Activated effector memory CD4-positive, alpha-beta T cell treated with Interleukin-2 at 50 U/mL for 16 hours (primary cell): ENCODE measurements at regions not wholly inside any gene's neighbourhood (a gene's known extent, or its start where the extent isn't known, plus 50 kb on each side); places are given as distances from the start of the nearest gene placed in this dataset.
"Not testable (repeated sequence)": the region's sequence is repeated elsewhere in the genome, so short reads cannot be mapped to it uniquely, and the experiment has no call there.

Source experiments
- DNase-seq: peaks from one replicate; pipeline ENCODE4 v3.0.0-alpha.2; 2020

DNA sequence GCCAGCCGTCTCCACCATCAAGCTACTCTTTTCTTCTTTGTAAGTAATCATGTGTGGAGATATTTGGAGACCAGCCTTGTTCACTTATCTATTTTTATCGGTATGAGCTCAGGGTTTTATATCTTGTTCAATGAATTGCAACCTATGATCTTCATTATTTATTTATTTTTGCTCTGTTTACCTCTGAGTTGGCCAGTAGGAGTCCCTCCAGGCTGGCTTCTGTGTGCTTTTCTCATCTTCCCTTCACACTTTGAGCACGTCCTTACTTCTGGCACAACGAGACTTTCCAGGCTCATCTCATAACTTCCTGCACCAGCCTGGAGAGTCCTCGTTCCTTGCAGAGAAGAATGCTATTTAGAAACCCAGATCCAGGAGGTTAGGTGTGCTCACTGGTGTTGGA, 375.8 kb upstream of the PODXL start:
- DNase-seq, result no peak

DNA sequence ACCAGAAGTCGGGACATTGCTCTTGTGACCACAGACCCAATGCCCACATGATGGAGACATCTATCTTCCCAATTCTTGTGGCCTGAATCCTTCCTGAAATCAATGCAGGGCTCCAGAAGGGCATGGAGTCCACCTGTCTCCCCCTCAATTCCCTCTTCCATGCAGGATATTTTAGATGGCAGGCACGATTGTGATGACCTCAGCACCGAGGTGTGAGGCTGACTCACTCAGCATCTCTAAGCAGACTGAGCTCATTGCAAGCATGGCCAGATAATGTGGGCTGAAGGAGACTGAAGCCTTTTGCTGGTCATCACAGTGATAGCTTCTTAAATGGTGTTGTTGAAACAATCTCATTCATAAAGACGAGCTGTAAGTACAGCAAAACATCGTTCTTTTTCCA, 374.9 kb upstream of the PODXL start:
- DNase-seq, result no peak

DNA sequence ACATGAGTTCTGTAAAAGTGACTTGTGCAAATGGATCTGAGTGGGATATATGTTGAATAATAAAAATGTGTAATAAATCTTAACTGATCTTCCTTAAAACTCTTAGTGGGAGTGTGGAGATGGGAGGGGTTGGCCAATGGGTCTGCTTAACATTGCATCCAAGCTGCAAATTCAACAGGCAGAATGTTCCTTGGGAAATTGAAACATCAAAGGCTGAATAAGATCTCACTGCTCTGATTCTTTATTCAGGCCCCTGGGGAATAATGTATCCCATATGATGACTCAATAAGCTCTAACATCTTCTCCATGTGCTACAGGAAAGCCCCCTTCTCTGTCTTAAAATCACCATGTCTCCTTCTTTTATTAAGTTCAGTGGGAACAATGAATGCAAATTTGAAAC, 373.2 kb upstream of the PODXL start:
- no peak for DNase-seq

DNA sequence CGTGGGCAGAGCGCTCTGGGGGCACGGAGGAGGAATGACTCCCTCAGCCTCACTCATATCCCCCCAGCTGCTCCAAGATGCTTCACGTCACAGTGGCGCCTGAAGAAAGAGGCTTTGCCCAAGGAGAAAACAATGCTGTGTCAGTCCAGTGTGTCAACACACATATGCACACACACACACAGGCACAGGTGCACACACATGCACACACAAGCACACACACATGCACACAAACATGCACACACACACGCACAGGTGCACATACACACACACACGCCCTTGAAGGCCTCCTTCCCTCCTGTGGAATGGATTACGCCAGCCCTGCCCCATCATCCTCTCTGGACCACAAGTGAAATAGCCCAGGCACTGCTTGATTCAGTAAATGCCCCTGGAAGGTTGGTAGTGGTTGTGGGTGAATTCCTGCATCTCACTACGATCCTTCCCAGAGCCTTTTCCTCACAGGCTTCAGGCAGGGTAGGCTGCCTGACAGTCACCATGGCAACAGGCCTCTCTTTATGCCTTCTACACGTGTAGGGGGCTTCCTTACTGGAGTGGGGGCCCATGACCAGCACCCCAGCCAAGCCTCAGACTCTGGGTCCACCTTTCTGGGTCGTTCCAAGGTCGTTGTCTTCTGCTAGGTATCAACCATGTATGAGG, 371.5 kb upstream of the PODXL start:
- DNase-seq, result no peak

DNA sequence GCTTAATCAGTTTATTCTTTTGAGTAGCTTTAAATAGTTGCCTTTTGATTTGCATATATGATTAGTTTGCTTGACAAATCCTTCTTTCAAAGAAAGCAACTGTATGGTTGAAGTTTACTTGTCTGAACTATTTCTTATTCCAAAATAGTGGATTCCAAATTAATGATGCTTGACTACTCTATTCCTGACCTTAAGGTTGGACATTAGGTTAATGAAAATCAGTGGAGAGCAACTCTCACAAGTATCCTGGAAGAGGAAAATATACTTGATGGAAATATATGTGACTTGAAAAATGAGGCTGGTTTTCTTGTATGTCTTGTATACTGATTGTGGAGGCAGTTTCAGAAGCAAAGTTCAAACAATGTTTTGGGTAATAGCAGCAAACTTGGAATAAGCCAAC, 369.2 kb upstream of the PODXL start:
- no peak for DNase-seq

DNA sequence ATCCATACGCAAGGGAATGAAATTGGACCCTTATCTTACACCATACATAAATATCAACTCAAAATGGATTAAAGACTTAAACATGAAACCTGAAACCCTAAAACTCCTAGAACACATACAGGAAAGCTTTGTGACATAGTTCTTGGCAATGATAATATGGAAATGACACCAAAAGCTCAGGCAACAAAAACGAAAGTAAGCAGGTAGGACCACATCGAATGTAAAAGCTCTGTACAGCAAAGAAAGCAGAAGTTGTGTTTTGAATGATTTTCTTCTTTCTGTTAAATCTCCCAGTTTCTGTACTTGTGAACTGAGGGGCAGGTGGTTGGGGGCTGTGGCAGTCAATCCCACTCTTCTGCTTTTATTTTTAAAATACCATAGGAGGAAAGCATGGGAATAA, 368.4 kb upstream of the PODXL start:
- DNase-seq, result no peak

DNA sequence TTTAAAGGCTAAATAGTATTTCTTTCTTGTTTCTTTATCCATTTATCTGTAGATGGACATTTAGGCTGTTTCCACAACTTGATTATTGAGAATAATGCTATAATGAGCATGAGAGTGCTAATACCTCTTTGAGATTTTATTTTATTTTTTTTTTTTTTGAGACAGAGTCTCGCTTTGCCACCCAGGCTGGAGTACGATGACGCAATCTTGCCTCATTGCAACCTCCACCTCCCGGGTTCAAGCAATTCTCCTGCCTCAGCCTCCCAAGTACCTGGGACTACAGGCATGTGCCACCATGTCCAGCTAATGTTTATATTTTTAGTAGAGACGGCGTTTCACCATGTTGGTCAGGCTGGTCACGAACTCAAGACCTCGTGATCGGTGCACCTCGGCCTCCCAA, 366.5 kb upstream of the PODXL start:
- DNase-seq, result not testable (repeated sequence)

DNA sequence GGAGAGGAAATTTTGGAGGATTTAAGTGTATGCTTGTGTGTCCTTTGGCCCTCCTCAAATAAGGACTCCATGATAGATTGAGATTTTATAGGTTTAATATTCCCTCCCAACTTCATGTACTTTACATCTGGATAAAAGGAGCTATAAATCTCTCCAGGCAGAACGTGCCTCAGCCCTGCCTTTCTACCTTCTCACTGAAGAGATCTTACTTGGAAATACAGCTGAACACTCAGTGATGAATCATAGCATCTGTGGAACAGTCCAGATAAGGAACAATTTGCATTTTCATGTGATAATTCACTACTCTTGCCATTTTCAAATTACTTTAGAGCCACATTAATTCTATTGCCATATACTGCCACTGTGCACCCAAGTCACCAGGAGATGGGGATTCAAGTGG, 364.6 kb upstream of the PODXL start:
- DNase-seq, result no peak

DNA sequence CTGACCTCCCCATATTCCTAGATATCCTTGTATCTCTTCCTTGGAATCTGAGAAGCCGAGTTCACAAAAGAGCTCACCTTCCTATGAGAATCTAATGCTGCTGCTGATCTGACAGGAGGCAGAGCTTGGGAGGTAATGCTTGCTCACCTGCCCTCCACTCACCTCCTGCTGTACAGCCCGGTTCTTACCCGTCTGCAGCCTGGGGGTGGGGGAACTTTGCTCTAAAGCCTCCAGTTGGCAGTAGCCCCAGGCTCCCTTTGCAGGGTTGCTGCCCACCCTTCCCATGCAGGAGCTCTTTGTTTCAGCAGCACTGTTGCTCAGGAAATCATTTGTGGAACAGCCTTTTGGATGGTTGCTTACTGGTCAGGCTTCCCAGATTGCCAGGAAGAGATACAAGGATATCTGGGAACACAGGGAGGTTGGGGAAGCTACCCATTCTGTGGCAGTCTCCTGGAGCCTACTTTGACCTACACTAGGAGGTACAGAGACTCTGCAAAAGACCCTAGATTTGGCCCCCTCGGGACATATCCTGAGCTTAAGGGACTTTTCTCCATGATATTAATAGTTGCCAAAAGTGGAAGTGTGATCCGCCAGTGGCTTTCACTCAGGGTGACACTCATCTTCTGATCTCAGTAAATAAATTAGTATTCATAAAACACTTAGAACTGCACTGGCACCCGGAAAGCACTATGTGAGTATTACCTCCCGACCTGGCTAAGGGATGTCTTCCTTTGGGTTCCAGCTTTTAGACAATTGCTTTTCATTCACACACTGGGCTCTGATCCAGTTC, 363.7 kb upstream of the PODXL start:
- no peak for DNase-seq

DNA sequence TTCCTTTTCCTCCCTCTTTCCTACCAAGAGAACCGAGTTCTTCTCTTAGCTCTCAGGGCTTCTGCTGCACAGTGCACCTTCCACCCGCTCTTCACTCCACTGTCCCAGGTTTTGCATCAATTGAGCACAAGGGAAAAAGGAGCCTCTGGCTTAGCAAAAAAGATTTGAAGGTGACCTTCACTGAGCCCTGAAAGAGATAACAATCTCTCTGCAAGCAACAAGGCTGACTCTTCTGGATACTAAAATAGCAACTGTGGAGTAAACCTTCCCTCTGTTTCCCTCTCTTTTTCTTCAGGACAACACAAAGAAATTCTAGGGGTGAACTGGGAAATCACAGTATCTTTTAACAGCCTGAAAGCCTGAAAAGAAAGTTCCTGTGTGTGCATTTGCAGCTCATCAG, 354.7 kb upstream of the PODXL start:
- DNase-seq, result no peak

DNA sequence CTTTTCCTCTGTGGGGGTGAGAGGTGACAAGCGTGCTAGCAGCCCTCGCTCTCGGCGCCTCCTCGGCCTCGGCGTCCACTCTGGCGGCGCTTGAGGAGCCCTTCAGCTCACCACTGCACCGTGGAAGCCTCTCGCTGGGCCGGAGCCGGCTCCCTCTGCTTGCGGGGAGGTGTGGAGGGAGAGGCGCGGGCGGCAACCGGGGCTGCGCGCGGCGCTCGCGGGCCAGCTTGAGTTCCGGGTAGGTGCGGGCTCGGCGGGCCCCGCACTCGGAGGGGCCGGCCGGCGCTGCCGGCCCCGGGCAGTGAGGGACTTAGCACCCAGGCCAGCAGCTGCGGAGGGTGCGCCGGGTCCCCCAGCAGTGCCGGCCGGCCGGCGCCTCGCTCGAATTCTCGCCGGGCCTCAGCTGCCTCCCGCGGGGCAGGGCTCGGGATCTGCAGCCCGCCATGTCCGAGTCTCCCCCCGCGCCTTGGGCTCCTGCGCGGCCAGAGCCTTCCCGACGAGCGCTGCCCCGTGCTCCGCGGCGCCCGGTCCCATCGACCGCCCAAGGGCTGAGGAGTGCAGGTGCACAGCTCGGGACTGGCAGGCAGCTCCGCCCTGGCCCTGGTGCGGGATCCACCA, 352.8 kb upstream of the PODXL start:
- no peak for DNase-seq

DNA sequence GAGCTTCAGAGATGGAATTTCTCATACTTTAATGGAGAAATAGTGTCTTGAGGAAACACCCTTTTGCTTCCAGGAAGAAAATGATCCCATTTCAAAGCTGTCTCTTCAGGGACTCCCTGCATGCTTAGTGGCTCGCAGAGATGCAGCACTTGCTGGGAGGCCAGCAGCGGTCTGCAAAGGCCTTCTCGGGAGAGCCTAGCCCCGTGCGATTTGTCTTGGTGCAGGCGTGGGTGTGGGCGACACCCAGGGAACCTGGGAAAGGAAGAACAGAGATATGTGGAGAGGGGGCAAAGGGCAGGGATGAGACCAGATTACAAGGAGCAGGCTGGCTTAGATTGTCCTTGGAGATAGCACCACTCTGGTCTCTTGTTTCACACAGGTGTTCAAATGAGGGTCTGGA, 352.3 kb upstream of the PODXL start:
- no peak for DNase-seq

DNA sequence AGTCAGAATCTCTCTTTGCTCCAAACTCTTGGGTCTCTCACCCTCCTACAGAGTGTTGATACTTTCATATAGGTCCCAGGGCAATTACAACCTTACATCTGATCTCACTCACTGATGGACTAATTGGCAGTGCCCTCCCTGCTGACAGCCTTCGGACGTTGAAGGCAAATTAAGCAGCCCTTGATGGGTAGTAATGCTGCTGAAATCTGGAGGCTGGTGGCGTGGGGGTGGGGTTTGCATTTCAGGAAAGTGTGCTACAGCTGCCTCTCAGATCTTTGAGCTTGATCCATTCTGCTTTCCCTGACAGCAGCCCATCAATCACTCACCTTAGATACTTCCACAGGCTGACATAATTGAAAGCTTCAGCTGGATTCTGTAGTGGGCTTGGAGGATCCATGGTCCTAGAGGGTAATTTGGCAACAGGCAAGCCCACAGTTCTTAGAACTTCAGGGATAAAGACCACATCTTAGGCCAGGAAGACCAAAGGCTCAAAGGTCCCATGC, 349.1 kb upstream of the PODXL start:
- DNase-seq, result no peak

DNA sequence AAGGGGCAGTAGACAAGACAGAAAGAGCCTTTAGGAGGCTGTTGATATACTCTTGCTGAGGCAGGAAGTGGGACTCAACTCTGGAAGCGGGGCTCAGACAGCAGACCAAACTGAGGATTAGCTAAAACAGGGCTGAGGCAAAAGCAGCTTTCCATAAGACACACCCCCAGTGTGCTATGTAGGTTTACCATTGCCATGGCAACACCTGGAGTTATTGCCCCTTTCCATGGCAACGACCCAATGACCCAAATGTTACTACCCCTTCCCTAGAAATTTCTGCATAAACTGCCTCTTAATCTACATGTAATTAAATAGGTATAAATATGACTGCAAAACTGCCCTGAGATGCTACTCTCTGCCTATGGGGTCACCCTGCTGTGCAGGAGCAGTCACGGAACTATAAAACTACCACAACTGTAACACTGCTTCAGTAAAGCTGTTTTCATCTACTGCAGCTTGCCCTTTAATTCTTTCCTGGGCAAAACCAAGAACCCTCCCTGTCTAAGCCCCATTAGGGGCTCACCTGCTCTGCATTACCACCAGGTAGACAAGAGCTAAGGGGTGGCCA, 348.4 kb upstream of the PODXL start:
- no peak for DNase-seq

DNA sequence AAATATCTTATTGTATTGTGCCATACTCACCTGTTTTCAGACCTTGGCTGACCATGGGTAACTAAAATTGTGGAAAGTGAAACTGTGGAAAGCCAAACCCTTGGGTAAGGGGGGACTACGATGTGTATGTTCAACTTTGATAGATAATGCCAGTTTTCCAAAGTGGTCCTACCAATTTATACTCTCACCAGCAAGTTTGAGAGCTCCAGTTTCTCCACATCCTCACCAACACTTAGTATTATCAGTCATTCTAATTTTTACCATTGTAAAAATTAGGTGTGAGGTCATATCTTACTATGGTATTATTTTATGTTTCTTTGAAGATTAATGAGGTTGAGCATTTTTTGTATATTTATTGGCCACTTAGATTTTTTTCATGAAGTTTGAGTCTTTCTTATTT, 346.9 kb upstream of the PODXL start:
- DNase-seq, result no peak

DNA sequence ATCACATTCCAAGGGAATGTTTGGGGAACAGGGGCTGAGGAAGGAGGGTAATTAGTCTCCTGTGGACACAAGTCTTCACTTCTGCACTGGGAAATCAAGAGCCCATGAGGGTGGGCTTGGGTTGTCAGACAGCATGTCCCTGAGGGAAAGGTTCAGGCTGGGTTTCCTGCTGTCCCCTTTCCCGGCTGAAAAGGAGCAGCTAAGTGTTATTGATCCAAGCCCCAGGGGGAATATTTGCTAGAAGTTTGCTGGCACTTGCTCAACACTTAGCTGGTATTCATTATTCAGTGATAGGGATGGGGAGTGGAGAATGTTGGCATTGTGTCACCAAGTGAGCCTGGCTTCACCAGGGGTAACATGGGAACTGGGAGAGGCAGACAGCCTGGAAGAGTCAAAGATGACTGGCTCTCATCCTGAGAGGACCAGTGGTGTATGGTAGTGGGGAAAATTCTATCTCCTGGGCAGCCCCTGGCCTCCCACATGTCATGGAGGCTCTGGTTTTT, 344.4 kb upstream of the PODXL start:
- no peak for DNase-seq

DNA sequence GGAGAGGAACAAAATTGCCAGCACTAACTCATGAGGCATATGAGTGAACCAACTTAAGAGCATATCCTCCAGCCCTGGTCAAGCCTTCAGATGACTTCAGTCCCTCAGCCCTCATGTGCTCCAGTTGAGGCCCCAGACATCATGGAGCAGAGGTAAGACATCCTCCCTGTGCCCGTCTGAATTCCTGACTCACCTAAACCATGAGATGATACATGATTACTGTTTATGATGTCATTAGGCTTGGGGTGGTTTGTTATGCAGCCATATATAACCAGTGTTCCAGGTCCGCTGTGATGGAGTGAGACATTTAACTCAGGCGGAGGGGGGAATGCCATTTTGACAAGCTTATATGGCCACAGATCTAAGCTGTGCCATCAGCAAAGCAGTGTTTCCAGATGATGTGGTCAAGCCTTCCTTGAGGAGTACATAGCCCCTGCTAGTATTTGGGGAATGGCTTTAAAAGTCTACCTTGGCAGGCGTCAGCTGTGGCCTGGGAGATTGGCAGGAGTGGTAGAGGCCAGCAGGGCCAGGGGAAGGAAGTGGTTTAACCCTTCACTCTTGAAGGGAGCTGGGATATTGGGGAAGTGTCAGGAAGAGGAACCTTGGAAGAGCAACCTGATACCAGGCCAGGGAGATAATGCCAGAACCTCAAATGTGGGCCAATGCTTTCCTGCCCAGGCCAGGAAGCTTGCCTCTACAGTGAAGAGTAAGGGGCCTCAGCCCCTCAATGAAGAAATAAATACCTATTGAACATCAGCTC, 343.0 kb upstream of the PODXL start:
- no peak for DNase-seq

DNA sequence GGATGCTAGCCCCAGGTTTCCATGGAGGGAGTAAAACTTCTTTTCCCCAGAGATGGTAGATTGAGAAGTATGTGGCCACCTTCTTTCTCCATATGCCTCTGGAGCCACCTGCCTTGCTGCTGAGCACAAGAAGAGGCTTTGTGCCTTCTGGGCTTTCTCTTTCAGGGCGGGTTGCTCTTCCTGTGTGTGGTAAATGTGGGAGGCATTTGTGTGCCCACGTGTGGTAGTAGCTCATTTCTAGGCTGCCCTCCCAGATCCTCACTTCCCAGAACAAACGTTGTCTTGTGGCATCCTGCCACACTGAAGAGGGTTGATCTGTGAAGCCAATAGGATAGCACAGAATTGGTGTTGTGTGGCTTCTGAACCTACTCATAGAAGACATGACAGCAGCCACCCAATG, 342.0 kb upstream of the PODXL start:
- no peak for DNase-seq

DNA sequence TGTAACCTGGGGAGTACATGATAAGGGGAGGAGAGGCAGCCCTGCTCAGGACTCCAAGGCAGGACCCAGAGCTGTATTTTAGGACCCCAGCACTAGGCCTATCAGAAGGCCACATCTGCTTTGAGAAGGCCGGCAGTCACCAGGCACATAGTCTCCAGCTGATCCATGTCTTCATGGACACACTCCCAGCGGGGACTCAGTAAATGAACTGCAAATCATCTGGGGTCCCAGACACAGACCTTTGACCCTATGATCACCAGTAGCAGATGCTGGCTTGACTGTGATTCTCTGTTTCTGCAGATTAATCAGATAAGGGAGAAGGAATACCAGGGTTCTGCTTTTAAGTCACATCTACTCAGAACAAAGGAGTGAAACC, 341.4 kb upstream of the PODXL start:
- DNase-seq, result no peak

DNA sequence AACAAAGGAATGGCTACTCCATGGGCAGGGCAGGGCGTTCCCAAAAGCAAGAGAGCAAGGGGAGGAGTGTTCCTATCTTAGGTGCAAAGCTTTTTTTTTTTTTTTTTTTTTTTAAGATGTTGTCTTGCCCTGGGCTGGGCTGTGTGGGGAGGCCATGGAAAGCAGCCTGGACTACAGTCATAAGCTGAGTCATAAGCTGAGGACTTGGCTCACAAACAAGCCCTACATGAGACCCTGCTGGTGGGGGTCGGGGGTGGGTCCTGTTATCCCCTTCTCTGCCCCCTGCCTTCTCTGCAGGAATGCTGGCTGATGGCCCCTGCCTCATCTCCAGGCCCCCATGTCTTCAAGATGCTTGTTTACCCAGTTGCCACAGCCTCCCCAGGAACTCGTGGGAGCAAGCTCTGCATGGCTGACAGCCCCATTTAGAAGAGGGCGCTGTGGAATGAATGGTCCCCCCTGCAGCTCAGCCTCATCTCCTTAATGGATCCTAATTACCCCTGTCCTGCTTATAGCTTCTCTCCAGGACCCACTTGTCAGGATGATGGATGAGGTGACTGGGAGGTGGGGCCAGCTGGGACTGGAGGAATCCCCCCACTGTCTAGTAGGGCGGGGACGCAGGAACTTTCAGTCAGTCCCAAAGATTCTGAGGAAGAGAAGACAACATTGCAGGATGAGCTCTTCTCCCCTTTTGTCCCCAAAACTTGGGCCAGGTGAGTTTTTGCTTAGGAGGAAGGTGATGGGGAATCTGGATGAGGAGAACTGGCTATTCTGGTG, 340.8 kb upstream of the PODXL start:
- no peak for DNase-seq

DNA sequence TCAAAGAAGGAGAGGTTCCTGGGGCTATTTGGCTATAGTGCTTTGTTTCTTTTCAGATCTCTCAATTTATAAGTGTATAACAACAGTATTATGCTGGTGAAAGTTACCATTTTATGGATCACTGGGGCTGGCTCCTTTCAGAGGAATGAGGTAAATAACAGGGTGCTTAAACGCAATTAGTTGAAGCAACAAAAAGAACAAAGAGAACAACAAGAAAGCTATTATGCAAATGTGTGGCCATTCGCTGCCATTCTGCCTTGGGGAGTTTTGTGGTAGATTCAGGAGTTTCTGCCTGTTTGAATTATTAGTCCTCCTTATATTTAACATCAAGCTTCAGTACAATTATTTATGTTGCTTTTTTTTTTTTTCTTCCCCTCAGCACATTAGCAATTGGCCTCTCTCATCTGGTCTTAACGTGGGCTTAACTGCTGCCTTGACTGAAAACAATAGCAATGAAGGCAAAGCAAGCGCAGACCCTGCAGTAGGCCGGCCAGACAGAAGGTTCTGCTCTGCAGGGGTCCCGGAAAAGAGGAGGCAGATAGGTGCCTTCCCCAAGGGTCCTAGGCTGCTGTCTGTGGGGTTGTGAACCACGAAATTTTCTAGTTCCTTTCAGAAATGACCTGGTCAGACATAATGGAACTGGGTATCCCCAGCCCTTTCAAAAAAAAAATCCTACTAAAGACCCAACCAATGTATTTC, 339.9 kb upstream of the PODXL start:
- no peak for DNase-seq
